Peyer's patch (tissue), 4 donors: ENCODE measurements at regions not wholly inside any gene's neighbourhood (a gene's known extent, or its start where the extent isn't known, plus 50 kb on each side); places are given as distances from the start of the nearest gene placed in this dataset.

Experiments
- CTCF ChIP-seq, 6 experiments: fragments of 450-650 bp in 4 of 6; fragments of 200-600 bp in 2 of 6; sonication (generic) in 1 of 6; IDR thresholded peaks; one replicate each; pipeline ENCODE4 v1.5.1; 2017 to 2019; ENCODE audit warnings: antibody characterized with exemption in 6 of 6, mild to moderate bottlenecking in 3 of 6, moderate library complexity in 1 of 6
- POLR2A ChIP-seq, 2 donors: fragments of 450-650 bp; IDR thresholded peaks; one replicate each; pipeline ENCODE4 v1.5.1; 2017; ENCODE audit warnings: antibody characterized with exemption in 2 of 2, mild to moderate bottlenecking in 2 of 2, moderate library complexity in 2 of 2

- no peak for TF ChIP-seq CTCF (IDR thresholded peaks at IDR 0.05)
- TF ChIP-seq POLR2A (IDR thresholded peaks at IDR 0.05) = no peak
These were observed 187.7 kb upstream of the E2F8 start for GRCh38 chr11:19428206-19429002.
